ENCODE measurements at regions not wholly inside any gene's neighbourhood (a gene's known extent, or its start where the extent isn't known, plus 50 kb on each side); places are given as distances from the start of the nearest gene placed in this dataset.

- H3K4me3 ChIP-seq (ENCODE audit: low read depth, low read length), result no peak overlapping the region
- TF ChIP-seq CTCF (IDR thresholded peaks at IDR 0.05; ENCODE audit: borderline replicate concordance, insufficient read depth, low read depth, low read length), result no peak
These were observed 95.9 kb upstream of the DTNBP1 start for GRCh38 chr6:15758631-15759215.

GRCh38 chr6:15755526-15755925 lies 92.7 kb upstream of the DTNBP1 start:
- H3K4me3 ChIP-seq (ENCODE audit: low read depth, low read length), result no peak overlapping the region
- no peak for TF ChIP-seq CTCF (IDR thresholded peaks at IDR 0.05; ENCODE audit: borderline replicate concordance, insufficient read depth, low read depth, low read length)

GRCh38 chr6:15754706-15755079 lies 91.9 kb upstream of the DTNBP1 start:
- H3K4me3 ChIP-seq (ENCODE audit: low read depth, low read length), result no peak overlapping the region
- TF ChIP-seq CTCF (IDR thresholded peaks at IDR 0.05; ENCODE audit: borderline replicate concordance, insufficient read depth, low read depth, low read length), result no peak

GRCh38 chr6:15754035-15754705 lies 91.3 kb upstream of the DTNBP1 start:
- no peak overlapping the region for H3K4me3 ChIP-seq (ENCODE audit: low read depth, low read length)
- no peak for TF ChIP-seq CTCF (IDR thresholded peaks at IDR 0.05; ENCODE audit: borderline replicate concordance, insufficient read depth, low read depth, low read length)

GRCh38 chr6:15752820-15753219 lies 90.0 kb upstream of the DTNBP1 start:
- H3K4me3 ChIP-seq (ENCODE audit: low read depth, low read length), result no peak overlapping the region
- no peak for TF ChIP-seq CTCF (IDR thresholded peaks at IDR 0.05; ENCODE audit: borderline replicate concordance, insufficient read depth, low read depth, low read length)

- no peak for TF ChIP-seq CTCF (IDR thresholded peaks at IDR 0.05; ENCODE audit: borderline replicate concordance, insufficient read depth, low read depth, low read length)
- H3K4me3 ChIP-seq (ENCODE audit: low read depth, low read length), result no peak overlapping the region
These were observed 89.0 kb upstream of the DTNBP1 start for GRCh38 chr6:15751721-15752350.

- H3K4me3 ChIP-seq (ENCODE audit: low read depth, low read length), result no peak overlapping the region
- no peak for TF ChIP-seq CTCF (IDR thresholded peaks at IDR 0.05; ENCODE audit: borderline replicate concordance, insufficient read depth, low read depth, low read length)
These were observed 85.5 kb upstream of the DTNBP1 start for GRCh38 chr6:15748341-15748740.

Data from GM12875 (cell line).